C1 segment of cervical spinal cord (tissue), 14 donors: ENCODE measurements at regions not wholly inside any gene's neighbourhood (a gene's known extent, or its start where the extent isn't known, plus 50 kb on each side); places are given as distances from the start of the nearest gene placed in this dataset.
"Not testable (repeated sequence)": the region's sequence is repeated elsewhere in the genome, so short reads cannot be mapped to it uniquely, and the experiment has no call there.

Experiments
- DNase-seq, 14 donors: peaks; one replicate each; lab custom pipeline; 2025; lab: John Stamatoyannopoulos, UW

DNA sequence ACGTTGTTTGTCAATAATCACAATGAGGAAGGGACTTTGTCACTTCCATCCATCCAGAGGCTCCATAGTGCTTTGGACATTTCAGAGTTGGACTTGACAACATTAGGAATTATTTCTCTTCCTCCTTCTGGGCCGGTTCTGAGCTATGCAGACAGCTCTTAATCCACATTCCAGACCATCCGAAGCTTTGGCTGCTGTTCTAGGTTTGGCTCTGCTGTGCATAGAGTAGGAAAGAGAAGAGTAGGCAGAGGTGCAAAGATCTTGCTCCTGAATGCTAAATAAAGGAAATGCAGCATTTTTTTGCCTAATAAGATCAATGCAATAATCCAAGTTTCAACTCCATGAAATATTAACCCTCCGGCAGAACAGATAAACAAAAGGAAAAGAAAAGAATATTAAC is 216.3 kb upstream of the PRNP start:
- no peak for DNase-seq

DNA sequence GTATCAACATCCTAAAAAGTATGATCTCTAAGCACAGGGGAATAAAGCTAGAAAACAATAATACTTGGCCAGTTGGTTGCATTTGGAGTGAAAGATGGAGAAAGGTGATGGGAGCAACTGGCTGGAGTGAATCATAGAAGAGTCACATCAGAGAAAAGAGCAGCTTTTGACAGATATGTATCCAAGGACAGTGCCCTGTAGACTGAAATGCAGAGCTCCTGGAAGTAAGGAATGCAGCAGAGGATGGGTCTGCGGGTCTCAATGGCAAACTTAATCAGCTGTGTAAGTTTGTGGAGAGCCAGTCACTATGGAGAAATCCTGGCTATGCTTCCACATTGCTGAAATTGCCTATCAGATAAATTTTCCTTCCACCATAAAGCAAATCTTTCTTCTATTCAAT is 218.1 kb upstream of the PRNP start:
- DNase-seq = no peak

DNA sequence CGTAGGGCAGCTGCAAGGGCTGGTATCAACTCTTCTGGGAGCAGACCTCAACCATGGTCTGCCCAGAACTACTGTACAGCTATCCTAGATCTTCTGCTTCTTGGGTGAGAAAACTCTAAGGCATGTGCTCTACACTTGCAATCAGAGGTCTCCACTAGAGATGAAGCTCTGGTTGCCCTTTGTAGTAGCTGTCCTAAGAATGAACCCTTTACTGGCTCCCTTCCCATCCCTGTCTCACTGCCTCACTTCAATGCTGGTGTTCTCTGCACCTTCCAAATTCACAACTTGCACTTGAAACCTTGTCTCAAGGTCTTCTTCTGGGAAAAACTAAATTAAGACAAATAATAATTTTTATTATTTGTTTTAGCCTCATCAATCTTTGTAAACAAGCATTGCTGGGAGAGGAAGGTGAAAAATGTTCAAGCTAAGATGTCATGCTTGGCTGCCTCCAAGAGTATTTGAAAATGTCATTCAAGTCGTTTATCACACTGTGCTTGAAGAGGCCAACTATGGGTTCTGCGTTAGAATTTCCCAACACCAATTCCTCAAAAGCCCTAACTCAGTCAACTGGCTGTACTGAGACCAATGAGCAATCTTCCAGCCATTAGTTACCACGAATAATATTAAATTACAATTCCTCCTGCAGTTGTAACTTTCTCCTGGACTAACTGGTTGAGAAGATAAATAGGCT is 216.9 kb upstream of the ADRA1D start:
- no peak for DNase-seq

DNA sequence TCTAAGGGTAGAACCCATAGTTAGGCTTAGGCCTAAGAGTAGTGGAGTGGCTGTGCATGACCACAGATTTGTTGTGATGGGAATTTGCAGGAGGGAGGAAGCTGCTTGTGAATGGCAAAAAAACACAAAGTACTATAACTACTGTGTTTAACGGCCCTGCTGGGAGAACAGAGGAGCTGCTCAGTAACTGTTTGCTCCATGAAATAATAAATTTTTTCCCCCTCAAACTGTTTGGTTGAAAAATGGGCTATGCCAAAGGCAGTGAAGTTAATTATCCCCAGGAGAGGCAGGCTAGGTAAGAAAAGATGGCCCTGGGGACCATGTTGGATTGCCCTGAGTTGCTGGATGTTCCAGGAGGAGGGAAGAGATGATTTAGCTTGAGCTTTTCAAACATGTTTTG is 216.1 kb upstream of the ADRA1D start:
- no peak for DNase-seq

DNA sequence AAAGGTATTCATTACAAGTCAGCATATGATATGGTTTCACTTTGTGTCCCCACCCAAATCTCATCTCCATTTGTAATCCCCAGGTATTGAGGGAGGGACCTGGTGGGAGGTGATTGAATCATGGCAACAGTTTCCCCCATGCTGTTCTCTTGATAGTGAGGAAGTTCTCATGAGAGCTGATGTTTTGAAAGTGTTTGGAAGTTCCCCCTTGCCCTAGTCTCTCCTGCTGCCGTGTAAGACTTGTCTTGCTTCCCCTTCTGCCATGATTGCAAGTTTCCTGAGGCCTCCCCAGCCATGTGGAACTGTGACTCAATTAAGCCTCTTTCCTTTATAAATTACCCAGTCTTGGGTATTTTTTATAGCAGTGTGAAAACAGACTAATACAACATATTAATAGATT is 213.7 kb upstream of the ADRA1D start:
- not testable (repeated sequence) for DNase-seq

DNA sequence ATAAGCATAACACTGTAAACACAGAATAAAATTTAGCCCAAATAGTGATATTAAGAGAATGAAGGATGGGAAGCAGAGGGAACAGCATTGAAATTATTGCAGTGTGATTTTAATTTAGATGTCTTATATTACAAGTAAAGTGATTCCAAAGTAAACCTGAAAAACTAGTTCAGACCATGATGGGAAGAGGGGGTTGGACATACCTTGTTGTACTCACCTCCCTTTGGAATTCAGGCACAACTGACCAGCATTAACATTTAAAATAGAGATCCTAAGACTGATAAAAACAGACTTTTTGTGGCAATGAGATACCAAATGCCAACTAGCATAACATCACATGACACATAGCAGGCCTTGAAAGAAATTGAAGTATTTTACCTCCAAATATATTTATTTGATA is 210.0 kb upstream of the ADRA1D start:
- DNase-seq = no peak

DNA sequence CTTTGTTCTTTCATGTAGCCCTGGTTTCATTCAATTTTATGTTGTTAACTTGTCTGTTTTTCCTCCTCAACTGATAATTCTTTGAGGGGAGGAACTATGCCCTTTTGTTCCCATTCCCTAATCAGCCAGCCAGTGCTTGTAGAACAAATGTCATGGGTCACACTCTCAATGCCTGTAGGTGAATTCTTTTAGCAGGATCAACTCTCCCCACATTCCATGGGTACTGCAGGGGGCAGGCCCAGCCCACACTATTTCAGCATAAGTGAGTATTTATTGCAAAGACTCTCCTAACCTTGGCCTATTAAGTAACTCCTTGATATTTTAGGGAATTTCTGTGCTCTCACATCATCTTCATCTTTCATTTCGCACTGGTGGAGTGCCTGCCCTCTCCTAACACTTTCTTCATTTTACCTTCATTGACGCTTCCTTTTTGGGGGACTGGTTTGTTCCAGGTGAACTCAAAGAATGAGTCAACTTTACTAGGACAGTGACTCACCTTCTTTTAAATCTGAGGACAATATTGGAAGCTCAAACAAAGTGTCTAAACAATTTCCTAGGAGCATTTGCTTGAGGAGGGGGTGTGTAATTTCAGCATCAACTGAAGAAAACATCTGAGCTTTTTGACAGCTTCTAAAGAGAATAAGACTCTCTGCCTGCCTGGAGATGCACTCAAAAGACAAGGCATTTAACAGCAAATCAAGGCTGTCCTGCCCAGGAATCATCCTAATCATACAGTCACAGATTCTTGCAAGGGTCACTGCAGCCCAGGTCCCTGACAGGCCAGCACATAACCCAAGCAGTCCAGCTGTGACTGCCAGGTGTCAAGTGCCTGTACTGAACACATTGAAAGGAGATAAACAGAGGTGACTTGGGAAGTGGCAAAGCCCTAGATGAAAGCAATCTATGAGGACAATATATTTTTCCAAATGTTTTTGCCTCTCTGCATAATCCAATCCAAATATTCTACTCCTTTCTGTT is 208.8 kb upstream of the ADRA1D start:
- no peak for DNase-seq

DNA sequence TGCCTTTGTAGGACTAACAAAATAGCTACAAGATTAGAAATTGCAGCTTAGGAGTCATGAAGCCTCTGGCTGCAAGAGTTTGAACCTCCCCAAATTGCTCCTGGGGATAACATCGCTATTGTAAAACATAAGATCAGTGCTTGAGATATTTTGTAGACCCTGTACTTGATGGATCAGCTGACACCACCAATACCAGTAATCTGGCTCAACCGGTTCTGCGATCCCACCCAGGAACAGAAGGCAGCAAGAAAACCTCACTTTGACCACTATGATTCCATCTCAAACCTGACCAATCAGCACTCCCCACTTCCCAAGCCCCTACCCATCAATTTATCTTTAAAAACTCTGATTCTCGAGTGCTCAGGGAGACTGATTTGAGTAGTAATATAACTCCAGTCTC is 206.9 kb upstream of the ADRA1D start:
- no peak for DNase-seq

DNA sequence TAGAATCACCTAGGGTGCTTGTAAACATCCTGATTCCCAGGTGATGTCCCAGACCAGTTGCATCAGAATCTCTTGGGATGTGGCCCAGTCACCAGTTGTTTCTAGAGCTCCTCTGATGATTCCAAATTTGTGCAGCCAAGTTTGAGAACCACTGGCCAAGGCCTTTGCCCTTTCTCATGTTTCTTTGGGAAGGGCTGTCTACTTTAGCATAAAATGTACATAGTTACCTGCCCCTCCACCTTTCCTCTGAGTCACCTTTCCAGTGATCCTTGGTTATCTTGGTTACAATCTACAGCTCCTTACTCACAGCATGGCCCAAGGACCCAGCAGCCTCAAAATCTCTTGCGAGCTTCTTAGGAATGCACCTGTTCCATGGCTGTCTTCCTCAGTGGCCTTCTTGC is 206.2 kb upstream of the ADRA1D start:
- no peak for DNase-seq

DNA sequence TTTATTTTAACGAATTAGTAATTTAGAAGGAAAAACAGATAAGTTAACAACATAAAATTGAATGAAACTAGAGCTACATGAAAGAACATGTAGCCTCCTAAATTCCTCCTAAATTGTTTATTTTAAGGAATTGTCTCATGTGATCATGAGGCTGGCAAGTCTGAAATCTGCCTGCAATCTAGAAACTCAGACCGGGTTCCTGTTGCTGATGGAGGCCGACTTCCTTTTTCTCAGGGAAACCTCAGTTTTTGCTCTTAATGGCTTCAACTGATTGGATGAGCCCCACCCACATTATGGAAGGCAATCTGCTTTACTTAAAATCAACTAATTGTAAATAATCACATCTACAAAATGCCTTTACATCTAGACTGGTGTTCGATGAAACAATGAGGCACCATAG is 205.0 kb upstream of the ADRA1D start:
- no peak for DNase-seq

DNA sequence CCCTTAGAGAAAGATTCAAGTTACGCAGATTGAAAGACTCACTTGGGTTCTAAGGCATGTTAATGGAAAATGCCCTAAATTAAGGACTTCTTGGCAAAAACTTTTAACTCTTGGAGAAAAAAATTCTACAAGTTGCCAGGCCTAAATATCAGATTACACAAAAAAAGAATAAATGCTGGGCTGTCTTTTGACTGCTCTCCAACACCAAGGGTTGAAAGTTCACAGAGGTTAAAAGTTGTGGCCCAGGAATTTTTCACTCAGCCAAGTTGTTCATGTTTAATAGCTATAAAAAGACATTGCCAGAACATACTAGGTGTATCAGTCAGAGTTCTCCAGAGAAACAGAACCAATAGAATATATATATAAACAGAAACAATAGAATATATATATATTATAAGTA is 204.3 kb upstream of the ADRA1D start:
- DNase-seq = no peak

DNA sequence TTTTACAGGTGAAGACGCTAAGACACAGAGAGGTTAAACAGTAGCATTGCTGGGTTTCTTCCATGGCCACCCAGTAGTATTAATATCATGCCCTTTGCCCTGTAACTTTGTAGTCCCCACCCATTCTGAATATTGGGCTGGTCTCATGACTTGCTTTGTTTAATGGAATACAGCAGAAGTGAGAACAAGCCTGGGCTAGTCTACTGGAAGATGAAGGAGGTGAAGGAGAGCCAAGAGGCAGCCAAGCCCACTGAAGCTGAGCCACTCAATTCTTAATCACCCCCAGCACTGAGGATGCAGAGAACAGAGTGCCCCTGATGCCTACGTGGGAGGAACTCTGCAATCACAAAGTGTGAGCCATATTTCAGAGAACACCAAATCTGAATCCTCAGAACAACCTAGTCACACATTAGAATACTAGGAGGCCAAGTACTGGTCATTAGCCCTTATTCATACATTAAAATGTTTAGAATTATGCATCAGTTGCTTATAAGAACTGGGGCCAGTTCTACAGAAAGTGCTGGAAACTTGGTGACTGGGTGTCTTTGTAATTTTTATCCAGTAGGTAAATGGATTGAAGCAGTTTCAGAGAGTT is 202.5 kb upstream of the ADRA1D start:
- DNase-seq = no peak

DNA sequence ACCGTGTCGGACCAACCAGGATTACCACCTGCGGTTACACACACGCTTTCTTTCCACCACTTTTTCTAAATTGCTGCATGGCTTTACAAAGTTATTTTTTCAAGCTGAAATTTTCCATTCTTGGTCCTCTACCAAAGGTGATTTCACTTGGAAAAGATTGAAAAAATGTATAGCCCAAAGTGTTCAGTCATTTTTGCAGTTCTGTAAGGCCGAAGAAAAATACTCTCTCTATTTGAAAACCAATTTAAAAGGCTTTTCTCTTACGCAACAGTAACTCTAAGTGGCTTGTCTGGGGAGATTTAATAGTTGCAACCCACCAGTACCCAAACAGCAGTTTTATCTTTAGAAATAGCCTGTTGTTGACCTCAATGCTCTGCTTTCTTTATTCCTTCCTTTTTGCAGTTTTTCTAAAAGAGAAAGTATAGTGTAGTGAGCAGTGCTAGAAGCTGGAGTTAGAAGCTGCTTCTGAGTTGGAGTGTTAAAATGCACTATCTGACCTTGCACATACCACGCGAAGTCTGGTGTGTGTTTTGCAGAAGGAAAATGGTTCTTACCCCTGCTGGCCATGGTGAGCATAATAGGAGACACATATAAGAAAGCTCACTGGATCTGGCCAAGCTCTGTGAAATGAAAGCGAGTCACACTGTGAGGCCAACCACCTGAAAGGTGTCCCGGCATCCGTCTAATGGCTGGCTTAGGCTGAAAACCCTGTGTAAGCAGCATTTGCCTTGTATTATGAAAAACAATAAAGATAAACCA is 201.0 kb upstream of the ADRA1D start:
- no peak for DNase-seq

DNA sequence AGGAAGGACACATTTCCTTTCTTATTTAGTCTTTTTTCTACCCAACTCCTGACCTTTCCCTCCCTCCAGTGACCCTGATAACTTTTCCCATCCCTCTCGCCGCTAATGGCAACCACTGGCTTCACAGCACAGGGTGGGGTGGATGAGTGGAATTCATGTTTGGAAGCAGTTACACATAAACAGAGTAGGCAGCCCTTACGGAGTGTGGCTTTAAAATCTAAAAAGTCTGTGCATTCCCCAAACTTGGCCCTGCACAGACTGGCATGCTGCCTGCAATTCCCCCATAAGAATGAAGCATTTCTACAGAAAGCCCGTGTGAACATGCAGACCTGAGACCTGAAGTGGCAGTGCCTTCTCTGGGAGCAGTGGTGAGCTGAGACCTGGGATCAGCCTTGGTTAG is 196.7 kb upstream of the ADRA1D start:
- DNase-seq = no peak

DNA sequence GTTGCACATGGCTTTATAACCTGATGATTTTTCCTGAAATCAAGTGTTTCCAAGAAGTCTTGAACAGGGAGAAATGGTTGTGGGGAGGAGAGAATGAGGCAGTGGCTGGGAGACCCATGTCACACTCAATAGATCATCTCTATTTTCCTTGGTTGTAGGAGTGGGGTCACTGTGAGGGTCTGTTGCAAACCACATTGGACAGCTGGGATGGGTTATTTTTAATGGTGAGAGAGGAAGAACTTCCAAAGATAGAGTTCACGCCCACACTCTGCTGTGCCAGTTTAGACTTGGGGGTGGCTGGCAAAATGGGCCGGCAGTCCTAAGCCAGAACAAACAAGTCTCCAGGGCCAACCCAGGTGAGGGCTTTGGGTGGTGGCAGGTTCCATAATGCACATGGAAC is 196.2 kb upstream of the ADRA1D start:
- no peak for DNase-seq

DNA sequence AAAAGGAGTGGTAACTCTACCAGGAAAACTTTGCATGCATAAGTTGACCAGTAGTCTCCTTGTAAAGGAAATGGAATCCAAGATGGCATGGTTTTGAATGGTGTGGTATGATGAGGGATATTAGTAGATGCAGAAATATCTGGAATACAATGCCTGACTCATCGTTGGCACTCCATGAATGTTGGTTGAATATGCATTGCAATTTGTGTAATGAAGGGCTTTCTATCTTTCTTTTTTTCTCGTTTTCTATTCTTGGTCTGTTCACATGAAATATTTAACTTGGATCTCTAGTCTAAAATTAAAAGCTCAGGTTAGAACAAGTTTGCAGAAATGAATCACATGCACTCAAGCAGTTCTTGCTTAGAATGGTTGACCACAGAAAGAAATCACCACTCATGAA is 195.3 kb upstream of the ADRA1D start:
- DNase-seq = no peak

DNA sequence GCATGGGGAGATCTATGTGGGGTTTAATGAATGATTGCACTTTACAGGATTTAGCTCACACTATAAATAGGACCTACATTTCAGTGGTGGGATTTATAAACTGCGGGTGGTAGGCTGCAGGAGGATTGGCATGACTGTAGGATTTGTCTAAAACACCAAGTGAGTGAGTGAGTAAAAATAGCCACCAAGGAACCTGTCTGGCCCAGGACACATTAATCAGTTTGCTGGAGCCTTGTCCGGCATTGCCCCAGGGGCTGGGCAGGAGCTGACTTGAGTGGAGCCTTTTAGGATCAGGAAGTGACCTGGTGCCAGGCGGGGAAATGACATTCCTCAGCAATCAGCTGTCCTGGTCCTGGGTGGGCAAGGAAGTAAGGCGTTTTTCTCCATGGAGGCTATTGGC is 193.9 kb upstream of the ADRA1D start:
- no peak for DNase-seq

DNA sequence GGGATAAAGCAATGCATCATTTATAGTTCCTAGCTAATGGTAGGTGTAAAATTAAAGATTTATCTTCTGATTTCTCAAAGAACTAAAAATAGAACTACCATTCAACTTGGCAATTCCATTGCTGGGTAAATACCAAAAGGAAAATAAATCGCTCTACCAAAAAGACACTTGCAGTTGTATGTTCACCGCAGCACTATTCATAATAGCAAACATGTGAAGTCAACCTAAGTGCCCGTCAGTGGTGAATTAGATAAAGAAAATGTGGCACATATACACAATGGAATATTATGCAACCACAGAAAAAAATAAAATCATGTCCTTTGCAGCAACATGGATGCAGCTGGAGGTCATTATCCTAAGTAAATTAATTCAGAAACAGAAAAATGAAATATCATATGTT is 192.8 kb upstream of the ADRA1D start:
- DNase-seq = no peak

DNA sequence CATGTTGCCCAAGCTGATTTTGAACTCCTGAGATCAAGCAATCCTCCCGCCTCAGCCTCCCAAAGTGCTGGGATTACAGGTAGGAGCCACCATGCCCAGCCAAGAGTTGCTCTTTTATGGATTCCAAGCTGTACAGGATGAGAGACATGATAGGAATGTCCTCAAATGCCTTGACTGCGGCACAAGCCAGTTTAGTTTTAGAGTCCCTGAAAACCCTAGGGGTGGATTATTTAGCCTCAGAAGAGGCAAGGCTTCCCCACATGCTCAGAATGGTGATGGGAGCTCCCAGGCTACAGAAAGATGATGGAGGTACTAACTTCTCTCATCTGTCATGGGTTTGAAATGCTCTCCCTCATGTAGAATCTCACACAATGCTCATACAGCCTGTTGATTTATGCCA is 192.1 kb upstream of the ADRA1D start:
- DNase-seq = no peak

DNA sequence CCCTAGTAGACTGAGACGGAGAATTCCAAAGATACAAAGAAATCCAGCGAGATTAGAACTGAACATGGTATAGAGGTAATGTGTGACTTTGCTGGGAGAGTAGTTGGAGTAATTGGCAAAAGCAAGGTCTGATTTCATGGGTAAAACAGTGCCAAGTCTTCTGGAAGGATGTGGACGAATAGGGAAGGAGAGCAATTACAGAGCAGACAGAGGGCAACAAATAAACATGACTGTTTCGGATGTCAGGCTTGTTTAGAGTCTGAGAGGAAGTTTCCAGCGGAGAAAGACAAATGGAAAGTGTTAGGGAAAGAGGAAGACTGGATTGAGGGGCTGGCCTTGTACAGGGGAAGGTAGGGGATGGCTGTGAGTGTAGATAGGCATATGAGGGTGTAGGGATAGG is 190.4 kb upstream of the ADRA1D start:
- no peak for DNase-seq

DNA sequence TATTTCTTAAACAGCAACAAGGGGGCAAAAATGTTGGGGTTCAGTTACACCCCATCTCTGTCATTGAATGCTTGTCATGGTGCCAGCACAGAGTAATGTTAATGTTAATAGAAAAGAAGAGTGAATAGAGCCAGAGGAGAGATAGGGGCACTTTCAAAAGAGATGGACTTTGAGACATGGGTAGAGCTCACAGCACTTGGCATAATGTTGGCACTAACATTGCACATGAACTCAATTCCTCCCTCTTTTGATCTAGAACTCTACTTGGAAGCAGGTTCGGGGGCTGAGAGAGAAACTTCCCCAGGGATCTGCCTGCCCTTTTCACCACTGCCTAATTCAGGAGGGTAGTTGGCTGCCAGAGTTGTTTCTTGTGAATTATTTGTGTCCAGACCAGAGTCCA is 188.0 kb upstream of the ADRA1D start:
- no peak for DNase-seq
